ENCODE measurements at regions not wholly inside any gene's neighbourhood (a gene's known extent, or its start where the extent isn't known, plus 50 kb on each side); places are given as distances from the start of the nearest gene placed in this dataset.

DNA sequence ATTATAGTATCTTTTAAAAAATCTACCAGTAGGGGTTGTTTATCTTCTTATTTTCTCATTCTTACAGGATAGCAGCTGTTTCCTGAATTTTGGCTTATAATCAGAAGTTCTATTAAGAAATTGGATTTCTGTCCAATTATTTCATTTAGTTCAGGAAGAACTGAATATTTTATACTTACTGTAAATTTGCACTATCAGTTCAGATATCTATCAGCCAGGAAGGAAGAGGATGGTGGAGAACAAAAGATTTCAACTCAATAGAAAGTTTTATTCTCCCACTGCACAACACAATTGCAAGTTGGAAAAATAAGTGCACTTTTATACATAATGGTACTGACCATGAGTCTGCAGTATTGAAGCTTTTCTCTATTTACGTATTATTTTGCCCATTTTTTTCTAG, 400.9 kb downstream of the PLOD2 start:
- H3K4me2 ChIP-seq, result no peak overlapping the region
- H3K4me1 ChIP-seq (ENCODE audit: insufficient read depth), result no peaks in the 10 kb centered on the region
- Mint-ChIP-seq H3K4me3 (no peak overlapping the region), H3K9me3 (no peaks in the 10 kb centered on the region), H3K27me3 (ENCODE audit: insufficient read depth, low read depth, poor library complexity) (peaks cover 2% of the 10 kb centered on the region), H3K4me1 (no peaks in the 10 kb centered on the region), H3K36me3 (ENCODE audit: low read depth) (no peaks in the 10 kb centered on the region), H3K27ac (no peak overlapping the region)
- no peaks in the 10 kb centered on the region for H3K79me2 ChIP-seq (replicated peaks; ENCODE audit: insufficient read depth)
- no peak overlapping the region for H3K4me3 ChIP-seq
- no peaks in the 10 kb centered on the region for H4K20me1 ChIP-seq (replicated peaks; ENCODE audit: insufficient read depth)
- DNase-seq (ENCODE audit: low spot score) (no peak), ATAC-seq (no peak)
- H3K36me3 ChIP-seq (ENCODE audit: insufficient read depth), result no peaks in the 10 kb centered on the region
- TF ChIP-seq EZH2phosphoT487 (IDR thresholded peaks at IDR 0.05; ENCODE audit: unreplicated experiment), result no peak
- TF ChIP-seq, protein P1, sequence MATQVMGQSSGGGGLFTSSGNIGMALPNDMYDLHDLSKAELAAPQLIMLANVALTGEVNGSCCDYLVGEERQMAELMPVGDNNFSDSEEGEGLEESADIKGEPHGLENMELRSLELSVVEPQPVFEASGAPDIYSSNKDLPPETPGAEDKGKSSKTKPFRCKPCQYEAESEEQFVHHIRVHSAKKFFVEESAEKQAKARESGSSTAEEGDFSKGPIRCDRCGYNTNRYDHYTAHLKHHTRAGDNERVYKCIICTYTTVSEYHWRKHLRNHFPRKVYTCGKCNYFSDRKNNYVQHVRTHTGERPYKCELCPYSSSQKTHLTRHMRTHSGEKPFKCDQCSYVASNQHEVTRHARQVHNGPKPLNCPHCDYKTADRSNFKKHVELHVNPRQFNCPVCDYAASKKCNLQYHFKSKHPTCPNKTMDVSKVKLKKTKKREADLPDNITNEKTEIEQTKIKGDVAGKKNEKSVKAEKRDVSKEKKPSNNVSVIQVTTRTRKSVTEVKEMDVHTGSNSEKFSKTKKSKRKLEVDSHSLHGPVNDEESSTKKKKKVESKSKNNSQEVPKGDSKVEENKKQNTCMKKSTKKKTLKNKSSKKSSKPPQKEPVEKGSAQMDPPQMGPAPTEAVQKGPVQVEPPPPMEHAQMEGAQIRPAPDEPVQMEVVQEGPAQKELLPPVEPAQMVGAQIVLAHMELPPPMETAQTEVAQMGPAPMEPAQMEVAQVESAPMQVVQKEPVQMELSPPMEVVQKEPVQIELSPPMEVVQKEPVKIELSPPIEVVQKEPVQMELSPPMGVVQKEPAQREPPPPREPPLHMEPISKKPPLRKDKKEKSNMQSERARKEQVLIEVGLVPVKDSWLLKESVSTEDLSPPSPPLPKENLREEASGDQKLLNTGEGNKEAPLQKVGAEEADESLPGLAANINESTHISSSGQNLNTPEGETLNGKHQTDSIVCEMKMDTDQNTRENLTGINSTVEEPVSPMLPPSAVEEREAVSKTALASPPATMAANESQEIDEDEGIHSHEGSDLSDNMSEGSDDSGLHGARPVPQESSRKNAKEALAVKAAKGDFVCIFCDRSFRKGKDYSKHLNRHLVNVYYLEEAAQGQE (IDR thresholded peaks at IDR 0.05; ENCODE audit: unreplicated experiment), result no peak
- no peak for TF ChIP-seq JUNB (IDR thresholded peaks at IDR 0.05; ENCODE audit: unreplicated experiment)
- TF ChIP-seq ZNF114 (CRISPR knock-in tag; IDR thresholded peaks at IDR 0.05), result no peak
- no peak for TF ChIP-seq STAT1 (IDR thresholded peaks at IDR 0.05; ENCODE audit: unreplicated experiment)
- TF ChIP-seq, protein P2, sequence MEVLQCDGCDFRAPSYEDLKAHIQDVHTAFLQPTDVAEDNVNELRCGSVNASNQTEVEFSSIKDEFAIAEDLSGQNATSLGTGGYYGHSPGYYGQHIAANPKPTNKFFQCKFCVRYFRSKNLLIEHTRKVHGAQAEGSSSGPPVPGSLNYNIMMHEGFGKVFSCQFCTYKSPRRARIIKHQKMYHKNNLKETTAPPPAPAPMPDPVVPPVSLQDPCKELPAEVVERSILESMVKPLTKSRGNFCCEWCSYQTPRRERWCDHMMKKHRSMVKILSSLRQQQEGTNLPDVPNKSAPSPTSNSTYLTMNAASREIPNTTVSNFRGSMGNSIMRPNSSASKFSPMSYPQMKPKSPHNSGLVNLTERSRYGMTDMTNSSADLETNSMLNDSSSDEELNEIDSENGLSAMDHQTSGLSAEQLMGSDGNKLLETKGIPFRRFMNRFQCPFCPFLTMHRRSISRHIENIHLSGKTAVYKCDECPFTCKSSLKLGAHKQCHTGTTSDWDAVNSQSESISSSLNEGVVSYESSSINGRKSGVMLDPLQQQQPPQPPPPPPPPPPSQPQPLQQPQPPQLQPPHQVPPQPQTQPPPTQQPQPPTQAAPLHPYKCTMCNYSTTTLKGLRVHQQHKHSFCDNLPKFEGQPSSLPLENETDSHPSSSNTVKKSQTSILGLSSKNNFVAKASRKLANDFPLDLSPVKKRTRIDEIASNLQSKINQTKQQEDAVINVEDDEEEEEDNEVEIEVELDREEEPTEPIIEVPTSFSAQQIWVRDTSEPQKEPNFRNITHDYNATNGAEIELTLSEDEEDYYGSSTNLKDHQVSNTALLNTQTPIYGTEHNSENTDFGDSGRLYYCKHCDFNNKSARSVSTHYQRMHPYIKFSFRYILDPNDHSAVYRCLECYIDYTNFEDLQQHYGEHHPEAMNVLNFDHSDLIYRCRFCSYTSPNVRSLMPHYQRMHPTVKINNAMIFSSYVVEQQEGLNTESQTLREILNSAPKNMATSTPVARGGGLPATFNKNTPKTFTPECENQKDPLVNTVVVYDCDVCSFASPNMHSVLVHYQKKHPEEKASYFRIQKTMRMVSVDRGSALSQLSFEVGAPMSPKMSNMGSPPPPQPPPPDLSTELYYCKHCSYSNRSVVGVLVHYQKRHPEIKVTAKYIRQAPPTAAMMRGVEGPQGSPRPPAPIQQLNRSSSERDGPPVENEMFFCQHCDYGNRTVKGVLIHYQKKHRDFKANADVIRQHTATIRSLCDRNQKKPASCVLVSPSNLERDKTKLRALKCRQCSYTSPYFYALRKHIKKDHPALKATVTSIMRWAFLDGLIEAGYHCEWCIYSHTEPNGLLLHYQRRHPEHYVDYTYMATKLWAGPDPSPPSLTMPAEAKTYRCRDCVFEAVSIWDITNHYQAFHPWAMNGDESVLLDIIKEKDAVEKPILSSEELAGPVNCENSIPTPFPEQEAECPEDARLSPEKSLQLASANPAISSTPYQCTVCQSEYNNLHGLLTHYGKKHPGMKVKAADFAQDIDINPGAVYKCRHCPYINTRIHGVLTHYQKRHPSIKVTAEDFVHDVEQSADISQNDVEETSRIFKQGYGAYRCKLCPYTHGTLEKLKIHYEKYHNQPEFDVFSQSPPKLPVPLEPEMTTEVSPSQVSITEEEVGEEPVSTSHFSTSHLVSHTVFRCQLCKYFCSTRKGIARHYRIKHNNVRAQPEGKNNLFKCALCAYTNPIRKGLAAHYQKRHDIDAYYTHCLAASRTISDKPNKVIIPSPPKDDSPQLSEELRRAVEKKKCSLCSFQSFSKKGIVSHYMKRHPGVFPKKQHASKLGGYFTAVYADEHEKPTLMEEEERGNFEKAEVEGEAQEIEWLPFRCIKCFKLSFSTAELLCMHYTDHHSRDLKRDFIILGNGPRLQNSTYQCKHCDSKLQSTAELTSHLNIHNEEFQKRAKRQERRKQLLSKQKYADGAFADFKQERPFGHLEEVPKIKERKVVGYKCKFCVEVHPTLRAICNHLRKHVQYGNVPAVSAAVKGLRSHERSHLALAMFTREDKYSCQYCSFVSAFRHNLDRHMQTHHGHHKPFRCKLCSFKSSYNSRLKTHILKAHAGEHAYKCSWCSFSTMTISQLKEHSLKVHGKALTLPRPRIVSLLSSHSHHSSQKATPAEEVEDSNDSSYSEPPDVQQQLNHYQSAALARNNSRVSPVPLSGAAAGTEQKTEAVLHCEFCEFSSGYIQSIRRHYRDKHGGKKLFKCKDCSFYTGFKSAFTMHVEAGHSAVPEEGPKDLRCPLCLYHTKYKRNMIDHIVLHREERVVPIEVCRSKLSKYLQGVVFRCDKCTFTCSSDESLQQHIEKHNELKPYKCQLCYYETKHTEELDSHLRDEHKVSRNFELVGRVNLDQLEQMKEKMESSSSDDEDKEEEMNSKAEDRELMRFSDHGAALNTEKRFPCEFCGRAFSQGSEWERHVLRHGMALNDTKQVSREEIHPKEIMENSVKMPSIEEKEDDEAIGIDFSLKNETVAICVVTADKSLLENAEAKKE (CRISPR knock-in tag; IDR thresholded peaks at IDR 0.05), result no peak
- TF ChIP-seq POLR2AphosphoS5 (IDR thresholded peaks at IDR 0.05; ENCODE audit: low read depth), result no peak
- no peak for TF ChIP-seq ZNF331 (CRISPR knock-in tag; IDR thresholded peaks at IDR 0.05; ENCODE audit: low read depth)
- TF ChIP-seq, protein P3, sequence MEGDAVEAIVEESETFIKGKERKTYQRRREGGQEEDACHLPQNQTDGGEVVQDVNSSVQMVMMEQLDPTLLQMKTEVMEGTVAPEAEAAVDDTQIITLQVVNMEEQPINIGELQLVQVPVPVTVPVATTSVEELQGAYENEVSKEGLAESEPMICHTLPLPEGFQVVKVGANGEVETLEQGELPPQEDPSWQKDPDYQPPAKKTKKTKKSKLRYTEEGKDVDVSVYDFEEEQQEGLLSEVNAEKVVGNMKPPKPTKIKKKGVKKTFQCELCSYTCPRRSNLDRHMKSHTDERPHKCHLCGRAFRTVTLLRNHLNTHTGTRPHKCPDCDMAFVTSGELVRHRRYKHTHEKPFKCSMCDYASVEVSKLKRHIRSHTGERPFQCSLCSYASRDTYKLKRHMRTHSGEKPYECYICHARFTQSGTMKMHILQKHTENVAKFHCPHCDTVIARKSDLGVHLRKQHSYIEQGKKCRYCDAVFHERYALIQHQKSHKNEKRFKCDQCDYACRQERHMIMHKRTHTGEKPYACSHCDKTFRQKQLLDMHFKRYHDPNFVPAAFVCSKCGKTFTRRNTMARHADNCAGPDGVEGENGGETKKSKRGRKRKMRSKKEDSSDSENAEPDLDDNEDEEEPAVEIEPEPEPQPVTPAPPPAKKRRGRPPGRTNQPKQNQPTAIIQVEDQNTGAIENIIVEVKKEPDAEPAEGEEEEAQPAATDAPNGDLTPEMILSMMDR (conservative IDR thresholded peaks at IDR 0.05; ENCODE audit: low read depth in 2 of 2), result no peak
- TF ChIP-seq EZH2 (IDR thresholded peaks at IDR 0.05; ENCODE audit: low read depth, unreplicated experiment), result no peak
- no peak for TF ChIP-seq CREB1 (CRISPR knock-in tag; IDR thresholded peaks at IDR 0.05; ENCODE audit: low read depth)
- TF ChIP-seq, protein P4, sequence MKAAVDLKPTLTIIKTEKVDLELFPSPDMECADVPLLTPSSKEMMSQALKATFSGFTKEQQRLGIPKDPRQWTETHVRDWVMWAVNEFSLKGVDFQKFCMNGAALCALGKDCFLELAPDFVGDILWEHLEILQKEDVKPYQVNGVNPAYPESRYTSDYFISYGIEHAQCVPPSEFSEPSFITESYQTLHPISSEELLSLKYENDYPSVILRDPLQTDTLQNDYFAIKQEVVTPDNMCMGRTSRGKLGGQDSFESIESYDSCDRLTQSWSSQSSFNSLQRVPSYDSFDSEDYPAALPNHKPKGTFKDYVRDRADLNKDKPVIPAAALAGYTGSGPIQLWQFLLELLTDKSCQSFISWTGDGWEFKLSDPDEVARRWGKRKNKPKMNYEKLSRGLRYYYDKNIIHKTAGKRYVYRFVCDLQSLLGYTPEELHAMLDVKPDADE (IDR thresholded peaks at IDR 0.05), result no peak
- TF ChIP-seq NANOG (IDR thresholded peaks at IDR 0.05; ENCODE audit: borderline replicate concordance), result no peak
- no peaks in the 10 kb centered on the region for H3F3A ChIP-seq (replicated peaks; ENCODE audit: low read depth)
- H2AFZ ChIP-seq, result no peak overlapping the region
- H3K9me2 ChIP-seq (ENCODE audit: insufficient read depth), result no peaks in the 10 kb centered on the region
- H3K27ac ChIP-seq (ENCODE audit: low read depth), result no peak overlapping the region
- H3K27me3 ChIP-seq (ENCODE audit: insufficient read depth), result no peaks in the 10 kb centered on the region
